HUES48 (cell line): ENCODE measurements at regions not wholly inside any gene's neighbourhood (a gene's known extent, or its start where the extent isn't known, plus 50 kb on each side); places are given as distances from the start of the nearest gene placed in this dataset.

Source experiments
- H3K27ac ChIP-seq: one replicate; pipeline ENCODE4 v1.7.0; 2013; ENCODE audit warnings: low read depth, low read length, inconsistent platforms
- H3K27me3 ChIP-seq: 2 replicates; pipeline ENCODE4 v1.6.1; 2013; ENCODE audit warnings: mild to moderate bottlenecking, low read length; ENCODE audit not compliant: control insufficient read depth, insufficient read depth
- H3K36me3 ChIP-seq: 2 replicates; pipeline ENCODE4 v1.6.1; 2013; ENCODE audit warnings: low read length; ENCODE audit not compliant: control insufficient read depth, insufficient read depth
- H3K4me1 ChIP-seq: 2 replicates; pipeline ENCODE4 v1.6.1; 2013; ENCODE audit warnings: mild to moderate bottlenecking, low read length; ENCODE audit not compliant: control insufficient read depth, insufficient read depth
- H3K4me3 ChIP-seq: 2 replicates; pipeline ENCODE4 v1.5.1; 2013; ENCODE audit warnings: mild to moderate bottlenecking, low read depth, low read length
- H3K9ac ChIP-seq: 2 replicates; pipeline ENCODE4 v1.6.1; 2013; ENCODE audit warnings: mild to moderate bottlenecking, low read depth, low read length, moderate library complexity
- H3K9me3 ChIP-seq: 2 replicates; pipeline ENCODE4 v1.6.1; 2013; ENCODE audit warnings: low read length; ENCODE audit not compliant: control insufficient read depth, insufficient read depth

DNA sequence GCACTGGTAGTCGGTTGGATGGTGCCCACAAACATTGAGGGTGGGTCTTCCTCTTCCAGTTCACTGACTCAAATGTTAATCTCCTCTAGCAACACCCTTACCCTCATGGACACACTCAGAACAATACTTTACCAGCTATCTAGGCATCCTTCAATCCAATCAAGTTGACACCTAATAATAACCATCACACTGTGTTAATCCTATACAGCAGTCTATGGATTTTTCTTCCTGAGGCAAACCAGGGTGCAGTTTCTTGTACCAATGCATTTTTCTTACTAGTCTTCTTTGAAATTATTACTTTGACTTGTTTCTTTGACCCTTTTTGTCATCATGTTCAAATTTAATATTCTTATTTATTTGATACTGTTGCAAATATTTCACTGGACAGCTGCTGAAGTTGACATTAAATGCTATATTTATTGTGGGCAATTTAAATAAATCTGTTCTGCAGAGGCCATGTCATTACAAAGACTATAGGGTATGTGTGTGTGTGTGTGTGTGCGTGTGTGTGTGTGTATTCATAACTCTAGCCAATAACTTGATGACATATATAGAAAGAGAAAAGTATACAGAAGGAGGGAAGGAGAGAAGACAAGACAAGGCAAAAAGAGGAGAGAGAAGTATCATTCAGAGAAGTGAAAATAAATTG lies 884.8 kb upstream of the NEGR1 start:
- no peak overlapping the region for H3K4me3 ChIP-seq
- no peaks in the 10 kb centered on the region for H3K27me3 ChIP-seq
- H3K9me3 ChIP-seq: no peaks in the 10 kb centered on the region
- H3K9ac ChIP-seq: no peak overlapping the region
- H3K27ac ChIP-seq: no peak overlapping the region
- H3K36me3 ChIP-seq: no peaks in the 10 kb centered on the region
- no peaks in the 10 kb centered on the region for H3K4me1 ChIP-seq

DNA sequence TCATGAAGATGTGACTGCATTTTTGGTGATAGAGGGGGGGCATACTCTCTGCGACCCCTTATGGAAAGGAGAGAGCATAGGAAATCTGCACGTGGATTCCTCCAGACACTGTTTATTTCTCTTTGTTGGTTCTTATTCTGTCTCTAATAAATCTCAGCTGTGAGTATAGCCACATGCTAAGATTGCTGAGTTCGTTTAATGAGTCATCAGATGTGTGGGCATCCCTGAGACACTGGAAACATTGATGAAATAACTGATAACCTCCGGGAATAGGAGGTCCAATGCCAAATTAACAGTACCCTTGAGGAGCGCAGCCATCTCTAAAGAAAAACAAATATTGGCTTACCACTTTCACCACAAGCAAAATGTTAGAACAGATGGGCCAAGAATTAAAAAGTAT lies 880.2 kb upstream of the NEGR1 start:
- H3K27me3 ChIP-seq: no peaks in the 10 kb centered on the region
- H3K36me3 ChIP-seq: no peaks in the 10 kb centered on the region
- no peak overlapping the region for H3K9ac ChIP-seq
- H3K27ac ChIP-seq: no peak overlapping the region
- H3K9me3 ChIP-seq: no peaks in the 10 kb centered on the region
- H3K4me1 ChIP-seq: no peaks in the 10 kb centered on the region
- H3K4me3 ChIP-seq: no peak overlapping the region

DNA sequence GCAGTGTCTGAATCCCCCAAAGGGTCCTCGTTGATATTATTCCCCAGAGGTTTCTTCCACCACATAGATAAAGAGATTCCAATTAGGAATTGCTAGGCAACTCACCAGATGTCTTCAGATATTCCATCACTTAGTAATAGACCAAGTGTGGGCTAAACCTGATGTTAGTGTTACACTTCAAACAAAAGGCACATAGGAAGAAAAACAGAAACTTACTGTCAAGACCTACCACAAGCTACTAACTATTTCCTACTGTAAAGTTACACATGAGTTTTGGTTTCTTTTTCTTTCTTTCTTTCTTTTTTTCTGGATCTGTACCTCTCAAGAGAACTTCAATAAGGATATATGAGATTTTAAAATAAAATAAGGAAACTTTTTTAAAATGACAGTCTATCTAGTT lies 879.1 kb upstream of the NEGR1 start:
- H3K9ac ChIP-seq: no peak overlapping the region
- no peak overlapping the region for H3K4me3 ChIP-seq
- H3K36me3 ChIP-seq: no peaks in the 10 kb centered on the region

DNA sequence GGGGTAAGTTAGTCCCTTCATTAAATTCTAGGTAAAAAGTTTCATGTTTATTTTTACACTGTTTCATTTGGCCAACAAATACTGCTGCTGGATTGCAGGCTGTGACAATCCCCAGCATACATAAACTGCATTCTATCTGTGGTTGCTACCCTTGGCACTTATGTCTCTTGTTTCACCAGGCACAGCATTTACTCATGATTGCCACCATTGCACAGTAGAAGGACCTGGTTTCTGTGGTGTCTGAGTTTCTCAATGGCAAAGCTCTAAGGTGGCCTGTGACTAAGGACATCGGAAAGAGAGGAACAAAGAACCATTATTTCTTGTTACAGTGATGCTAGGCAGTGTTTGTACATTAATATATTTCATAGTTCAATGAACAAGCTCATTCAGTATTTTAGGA lies 878.4 kb upstream of the NEGR1 start:
- no peak overlapping the region for H3K4me3 ChIP-seq
- no peak overlapping the region for H3K9ac ChIP-seq
- no peaks in the 10 kb centered on the region for H3K9me3 ChIP-seq
- H3K36me3 ChIP-seq: no peaks in the 10 kb centered on the region
- H3K27me3 ChIP-seq: no peaks in the 10 kb centered on the region
- H3K4me1 ChIP-seq: no peaks in the 10 kb centered on the region
- no peak overlapping the region for H3K27ac ChIP-seq

More for the DNA sequence above, 879.1 kb upstream of the NEGR1 start:
- Histone ChIP-seq H3K4me1 (no peaks in the 10 kb centered on the region), H3K27ac (no peak overlapping the region), H3K27me3 (no peaks in the 10 kb centered on the region), H3K9me3 (no peaks in the 10 kb centered on the region)

DNA sequence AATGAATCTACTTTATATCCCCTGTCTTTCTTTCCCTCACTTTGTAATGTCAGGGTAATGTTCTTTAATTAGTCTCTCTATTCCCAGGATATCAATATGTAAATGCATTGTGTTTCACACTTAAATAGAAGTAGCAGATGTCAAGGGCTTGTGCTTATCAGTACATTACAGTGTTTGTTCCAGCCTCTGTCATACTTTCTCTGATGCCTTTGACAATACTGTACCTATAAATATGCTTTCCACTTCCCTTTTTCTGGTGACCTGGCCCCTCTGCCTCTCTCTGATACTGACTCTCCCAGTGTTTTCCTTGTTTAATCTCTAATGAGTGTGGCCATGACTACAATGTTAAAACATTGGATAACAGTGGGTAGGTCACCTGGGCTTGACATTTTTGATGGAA lies 862.0 kb upstream of the NEGR1 start:
- Histone ChIP-seq H3K27ac (no peak overlapping the region), H3K4me1 (0 out of 2 replicates have a peak, but pooled peaks cover 5% of the 10 kb centered on the region), H3K36me3 (no peaks in the 10 kb centered on the region), H3K27me3 (no peaks in the 10 kb centered on the region), H3K9ac (no peak overlapping the region), H3K4me3 (no peak overlapping the region), H3K9me3 (peaks cover 41% of the 10 kb centered on the region)

DNA sequence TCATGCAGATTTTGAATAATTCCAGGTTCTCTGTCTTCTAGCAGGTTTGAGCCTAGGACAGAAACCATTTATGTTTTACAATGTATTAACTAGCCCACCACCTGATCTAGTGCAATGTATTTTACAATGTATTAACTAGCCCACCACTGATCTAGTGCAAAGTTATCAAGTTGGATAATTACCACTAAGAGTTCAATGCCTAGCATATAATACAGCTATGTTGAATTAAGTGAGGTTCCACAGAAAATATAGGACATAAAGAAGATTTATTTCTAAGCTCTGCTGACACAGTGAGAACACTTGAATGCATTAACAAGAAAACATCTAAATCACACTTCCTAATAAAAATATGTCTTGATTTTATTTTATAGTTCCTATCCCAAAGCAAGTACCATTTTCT lies 854.6 kb upstream of the NEGR1 start:
- Histone ChIP-seq H3K4me3 (no peak overlapping the region), H3K36me3 (no peaks in the 10 kb centered on the region), H3K4me1 (no peaks in the 10 kb centered on the region), H3K27ac (no peak overlapping the region), H3K9ac (no peak overlapping the region), H3K27me3 (no peaks in the 10 kb centered on the region), H3K9me3 (peaks cover 16% of the 10 kb centered on the region)

DNA sequence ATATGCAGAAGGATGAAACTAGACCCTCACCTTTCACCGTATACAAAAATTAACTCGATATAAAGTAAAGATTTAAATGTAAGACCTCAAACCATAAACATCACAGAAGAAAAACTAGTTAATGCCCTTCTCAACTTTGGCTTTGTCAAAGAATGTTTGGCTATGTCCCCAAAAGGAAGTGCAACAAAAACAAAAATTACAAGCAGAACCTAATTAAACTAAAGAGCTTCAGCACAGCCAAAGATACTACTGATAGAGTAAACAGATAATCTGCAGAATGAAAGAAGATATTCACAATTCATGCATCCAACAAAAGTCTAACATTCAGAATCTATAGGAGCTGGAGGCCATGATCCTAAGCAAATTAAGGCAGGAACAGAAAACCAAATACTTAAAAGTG lies 824.6 kb upstream of the NEGR1 start:
- H3K27me3 ChIP-seq: no peaks in the 10 kb centered on the region
- H3K9ac ChIP-seq: no peak overlapping the region
- H3K27ac ChIP-seq: no peak overlapping the region
- no peaks in the 10 kb centered on the region for H3K36me3 ChIP-seq
- H3K9me3 ChIP-seq: peaks cover 16% of the 10 kb centered on the region
- H3K4me3 ChIP-seq: no peak overlapping the region
- H3K4me1 ChIP-seq: no peaks in the 10 kb centered on the region

DNA sequence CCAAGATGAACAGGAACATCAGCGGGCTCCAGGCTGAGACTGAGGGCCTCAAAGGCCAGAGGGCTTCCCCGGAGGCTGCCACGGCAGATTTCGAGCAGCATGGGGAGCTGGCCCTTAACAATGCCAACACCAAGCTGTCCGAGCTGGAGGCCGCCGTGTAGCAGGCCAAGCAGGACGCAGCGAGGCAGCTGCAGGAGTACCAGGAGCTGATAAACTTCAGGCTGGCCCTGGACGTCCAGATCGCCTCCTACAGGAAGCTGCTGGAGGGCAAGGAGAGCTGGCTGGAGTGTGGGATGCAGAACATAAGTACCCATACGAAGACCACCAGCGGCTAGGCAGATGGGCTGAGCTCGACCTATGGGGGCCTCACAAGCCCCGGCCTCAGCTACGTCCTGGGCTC lies 823.4 kb upstream of the NEGR1 start:
- Histone ChIP-seq H3K9me3 (peaks cover 16% of the 10 kb centered on the region), H3K4me1 (no peaks in the 10 kb centered on the region)

DNA sequence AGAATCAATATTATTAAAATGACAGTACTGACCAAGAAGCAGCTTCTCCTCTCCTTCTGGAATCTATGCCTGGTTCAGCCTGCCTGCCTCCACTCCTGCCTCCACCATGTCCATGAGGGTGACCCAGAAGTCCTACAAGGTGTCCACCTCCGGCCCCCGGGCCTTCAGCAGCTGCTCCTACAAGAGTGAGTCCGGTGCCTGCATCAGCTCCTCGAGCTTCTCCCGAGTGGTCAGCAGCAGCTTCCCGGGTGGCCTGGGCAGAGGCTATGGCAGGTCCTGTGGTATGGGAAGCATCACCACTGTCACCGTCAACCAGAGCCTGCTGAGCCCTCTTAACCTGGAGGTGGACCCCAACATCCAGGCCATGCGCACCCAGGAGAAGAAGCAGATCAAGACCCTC lies 822.4 kb upstream of the NEGR1 start:
- peaks cover 16% of the 10 kb centered on the region for H3K9me3 ChIP-seq
- H3K27me3 ChIP-seq: no peaks in the 10 kb centered on the region
- H3K9ac ChIP-seq: no peak overlapping the region
- H3K4me3 ChIP-seq: no peak overlapping the region
- no peak overlapping the region for H3K27ac ChIP-seq
- H3K4me1 ChIP-seq: 0 out of 2 replicates have a peak, but pooled peaks cover 3% of the 10 kb centered on the region
- no peaks in the 10 kb centered on the region for H3K36me3 ChIP-seq

More for the DNA sequence above, 823.4 kb upstream of the NEGR1 start:
- Histone ChIP-seq H3K36me3 (no peaks in the 10 kb centered on the region), H3K27ac (no peak overlapping the region), H3K4me3 (no peak overlapping the region), H3K27me3 (no peaks in the 10 kb centered on the region), H3K9ac (no peak overlapping the region)

- peaks cover 6% of the 10 kb centered on the region for H3K9me3 ChIP-seq
- H3K4me1 ChIP-seq: peaks cover 15% of the 10 kb centered on the region; the same call in 1 of the 2 replicates
- no peak overlapping the region for H3K4me3 ChIP-seq
- H3K36me3 ChIP-seq: no peaks in the 10 kb centered on the region
- H3K27me3 ChIP-seq: no peaks in the 10 kb centered on the region
- H3K27ac ChIP-seq: no peak overlapping the region
- H3K9ac ChIP-seq: no peak overlapping the region
These were observed 817.9 kb upstream of the NEGR1 start for GRCh38 chr1:73100216-73100615.

DNA sequence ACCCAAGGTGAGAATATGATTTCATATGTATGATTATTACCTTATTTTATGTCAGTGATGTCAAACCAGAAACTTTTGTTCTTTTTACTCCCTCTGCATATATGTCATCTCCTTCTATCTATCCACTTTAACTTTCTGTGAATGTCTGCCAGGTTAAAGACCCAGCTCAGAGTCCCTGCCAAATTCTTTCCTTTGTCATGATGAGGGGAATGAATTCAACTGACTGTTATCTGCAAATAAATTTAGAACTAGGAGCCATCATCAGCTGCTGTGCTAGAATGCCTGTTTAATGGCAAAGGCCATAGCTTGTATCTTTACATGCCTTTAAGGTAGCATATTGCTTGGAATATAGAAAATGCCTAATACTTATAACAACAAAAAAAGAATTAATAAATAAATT lies 815.6 kb upstream of the NEGR1 start:
- H3K4me3 ChIP-seq: no peak overlapping the region
- no peaks in the 10 kb centered on the region for H3K27me3 ChIP-seq
- H3K9me3 ChIP-seq: no peaks in the 10 kb centered on the region
- no peaks in the 10 kb centered on the region for H3K36me3 ChIP-seq
- peaks cover 15% of the 10 kb centered on the region; the same call in 1 of the 2 replicates for H3K4me1 ChIP-seq
- no peak overlapping the region for H3K27ac ChIP-seq
- no peak overlapping the region for H3K9ac ChIP-seq
